ENCODE measurements at regions not wholly inside any gene's neighbourhood (a gene's known extent, or its start where the extent isn't known, plus 50 kb on each side); places are given as distances from the start of the nearest gene placed in this dataset.
"Not testable (repeated sequence)": the region's sequence is repeated elsewhere in the genome, so short reads cannot be mapped to it uniquely, and the experiment has no call there.

- FAIRE-seq (no peak), DNase-seq (ENCODE audit: insufficient read length) (no peak)
- no peak for TF ChIP-seq POLR2A (IDR thresholded peaks at IDR 0.05; ENCODE audit: low read depth, low read length)
- no peak for TF ChIP-seq POLR2AphosphoS5 (IDR thresholded peaks at IDR 0.05; ENCODE audit: low read depth, low read length)
Measured at GRCh38 chr15:35244227-35244626, 159.1 kb upstream of the NANOGP8 start.

DNA sequence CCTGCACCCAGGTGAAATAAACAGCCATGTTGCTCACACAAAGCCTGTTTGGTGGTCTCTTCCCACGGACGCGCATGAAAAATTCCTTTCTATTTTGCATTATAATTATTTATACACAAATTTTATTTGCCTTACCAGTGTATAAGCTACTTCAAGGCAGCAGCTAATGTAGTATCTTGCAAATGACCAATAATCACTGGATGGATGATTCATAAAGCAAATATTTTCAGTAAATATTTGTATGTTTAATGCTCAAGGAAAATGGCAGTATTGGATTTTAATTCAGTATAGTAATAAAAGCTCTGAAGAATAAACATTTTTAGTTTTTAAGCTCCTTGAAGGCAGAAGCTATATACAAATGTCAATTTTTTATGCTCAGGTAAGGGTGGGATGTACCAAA is 158.7 kb upstream of the NANOGP8 start:
- FAIRE-seq (no peak), DNase-seq (ENCODE audit: insufficient read length) (no peak)
- no peak for TF ChIP-seq POLR2A (IDR thresholded peaks at IDR 0.05; ENCODE audit: low read depth, low read length)
- TF ChIP-seq TAF1 (IDR thresholded peaks at IDR 0.05; ENCODE audit: borderline replicate concordance, low read depth, low read length), result no peak
- TF ChIP-seq POLR2AphosphoS5 (IDR thresholded peaks at IDR 0.05; ENCODE audit: low read depth, low read length), result no peak

- not testable (repeated sequence) for DNase-seq (ENCODE audit: insufficient read length); FAIRE-seq
Measured at GRCh38 chr15:35239693-35240092, 154.6 kb upstream of the NANOGP8 start.

GRCh38 chr15:35238448-35238847 is 153.4 kb upstream of the NANOGP8 start:
- not testable (repeated sequence) for FAIRE-seq; DNase-seq (ENCODE audit: insufficient read length)

DNA sequence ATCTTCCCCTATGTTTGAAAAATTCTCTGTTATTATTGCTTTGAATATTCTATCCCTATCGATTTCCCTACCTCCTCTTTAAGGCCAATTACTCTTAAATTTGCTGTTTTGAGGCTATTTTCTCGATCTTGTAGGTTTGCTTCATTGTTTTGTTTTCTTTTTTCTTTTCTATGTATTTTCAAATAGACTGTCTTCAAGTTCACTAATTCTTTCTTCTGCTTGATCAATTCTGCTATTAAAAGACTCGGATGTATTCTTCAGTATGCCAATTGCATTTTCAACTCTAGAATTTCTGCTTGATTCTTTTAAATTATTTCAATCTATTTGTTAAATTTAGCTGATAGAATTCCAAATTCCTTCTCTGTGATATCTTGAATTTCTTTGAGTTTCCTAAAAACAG is 144.0 kb upstream of the NANOGP8 start:
- no peak for DNase-seq (ENCODE audit: insufficient read length)
- no peak for FAIRE-seq
- TF ChIP-seq POLR2AphosphoS5 (IDR thresholded peaks at IDR 0.05; ENCODE audit: low read depth, low read length) (no peak), TAF1 (IDR thresholded peaks at IDR 0.05; ENCODE audit: borderline replicate concordance, low read depth, low read length) (no peak), POLR2A (IDR thresholded peaks at IDR 0.05; ENCODE audit: low read depth, low read length) (no peak)

DNA sequence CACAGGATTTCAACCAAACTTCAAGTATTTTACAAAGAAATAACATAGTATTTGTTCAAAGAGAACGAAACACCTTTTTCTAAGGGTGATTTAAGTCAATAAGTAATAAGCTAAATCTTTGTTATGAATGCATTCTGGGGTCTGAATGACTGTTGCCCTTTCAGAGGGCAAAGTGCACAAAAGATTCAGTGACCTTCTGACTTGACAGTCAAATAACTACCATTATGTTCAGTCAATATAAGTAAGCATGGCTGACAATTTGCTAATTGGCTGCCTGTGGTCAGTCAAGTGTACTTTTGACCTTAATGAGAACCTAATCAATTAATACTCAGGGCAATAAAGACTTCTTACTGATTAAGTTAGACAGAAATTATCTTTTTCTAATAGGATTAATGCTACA is 133.1 kb upstream of the NANOGP8 start:
- DNase-seq (ENCODE audit: insufficient read length), result no peak
- TF ChIP-seq POLR2AphosphoS5 (IDR thresholded peaks at IDR 0.05; ENCODE audit: low read depth, low read length) (no peak), TAF1 (IDR thresholded peaks at IDR 0.05; ENCODE audit: borderline replicate concordance, low read depth, low read length) (no peak), POLR2A (IDR thresholded peaks at IDR 0.05; ENCODE audit: low read depth, low read length) (no peak)
- FAIRE-seq, result peak; percentile 5

- TF ChIP-seq POLR2AphosphoS5 (IDR thresholded peaks at IDR 0.05; ENCODE audit: low read depth, low read length) (no peak), POLR2A (IDR thresholded peaks at IDR 0.05; ENCODE audit: low read depth, low read length) (no peak), TAF1 (IDR thresholded peaks at IDR 0.05; ENCODE audit: borderline replicate concordance, low read depth, low read length) (no peak)
- no peak for DNase-seq (ENCODE audit: insufficient read length)
- no peak for FAIRE-seq
Measured at GRCh38 chr15:35215093-35215492, 130.0 kb upstream of the NANOGP8 start.

DNA sequence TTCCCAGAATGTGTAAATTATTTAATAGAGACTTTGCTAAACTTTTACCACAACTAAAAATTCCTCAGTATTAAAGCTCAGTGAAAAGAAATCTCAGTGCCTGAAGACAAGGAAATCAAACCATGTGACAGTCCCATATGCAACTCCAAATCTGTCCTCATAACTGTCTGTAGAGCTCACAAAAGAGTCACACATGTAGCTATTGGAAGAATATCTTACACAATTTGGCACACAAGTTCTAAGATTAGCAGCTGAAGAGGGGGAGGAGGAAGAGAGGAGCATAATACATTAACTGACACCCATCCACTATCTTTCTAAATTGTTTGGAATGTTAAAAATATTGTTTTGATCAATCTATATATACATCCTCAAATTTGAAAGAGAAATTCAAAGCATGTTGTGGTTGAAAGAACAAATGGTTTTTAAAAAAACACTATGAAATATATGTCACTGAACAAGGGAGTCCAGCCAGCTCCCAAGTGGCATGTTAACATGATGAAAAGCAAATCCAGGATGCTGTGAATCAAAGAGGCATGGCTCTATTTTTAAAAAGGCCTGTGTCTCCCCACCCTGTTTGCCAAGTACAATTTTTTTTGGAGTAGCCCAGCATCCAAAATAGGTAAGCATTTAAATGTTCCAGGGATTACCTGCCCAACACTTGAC is 126.3 kb upstream of the NANOGP8 start:
- DNase-seq (ENCODE audit: insufficient read length), result no peak
- TF ChIP-seq POLR2A (IDR thresholded peaks at IDR 0.05; ENCODE audit: low read depth, low read length) (no peak), TAF1 (IDR thresholded peaks at IDR 0.05; ENCODE audit: borderline replicate concordance, low read depth, low read length) (no peak), POLR2AphosphoS5 (IDR thresholded peaks at IDR 0.05; ENCODE audit: low read depth, low read length) (no peak)
- FAIRE-seq, result no peak

- FAIRE-seq (no peak), DNase-seq (ENCODE audit: insufficient read length) (no peak)
- TF ChIP-seq POLR2AphosphoS5 (IDR thresholded peaks at IDR 0.05; ENCODE audit: low read depth, low read length), result no peak
- TF ChIP-seq TAF1 (IDR thresholded peaks at IDR 0.05; ENCODE audit: borderline replicate concordance, low read depth, low read length), result no peak
- no peak for TF ChIP-seq POLR2A (IDR thresholded peaks at IDR 0.05; ENCODE audit: low read depth, low read length)
Measured at GRCh38 chr15:35210370-35210769, 125.3 kb upstream of the NANOGP8 start.

DNA sequence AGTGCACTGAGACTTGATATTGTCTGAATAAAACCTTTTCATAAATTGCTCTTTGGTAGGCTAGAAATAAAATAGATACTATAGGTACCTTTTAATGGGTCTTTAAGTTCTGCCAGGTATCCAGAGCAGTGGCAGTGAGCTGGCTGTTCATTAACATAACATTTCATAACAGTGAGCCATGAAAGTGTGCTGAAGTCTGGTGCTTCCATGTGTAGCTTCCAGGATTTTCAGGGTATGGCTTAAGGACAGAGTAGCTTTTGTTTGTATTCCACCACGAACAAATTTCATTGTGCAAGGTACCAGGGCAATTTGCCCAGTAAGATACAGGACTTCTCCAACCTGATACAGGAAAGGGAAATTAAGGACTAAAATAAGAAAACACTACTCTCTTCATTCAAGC is 124.7 kb upstream of the NANOGP8 start:
- TF ChIP-seq POLR2AphosphoS5 (IDR thresholded peaks at IDR 0.05; ENCODE audit: low read depth, low read length) (no peak), POLR2A (IDR thresholded peaks at IDR 0.05; ENCODE audit: low read depth, low read length) (no peak), TAF1 (IDR thresholded peaks at IDR 0.05; ENCODE audit: borderline replicate concordance, low read depth, low read length) (no peak)
- no peak for FAIRE-seq

GRCh38 chr15:35208353-35208752 is 123.3 kb upstream of the NANOGP8 start:
- TF ChIP-seq TAF1 (IDR thresholded peaks at IDR 0.05; ENCODE audit: borderline replicate concordance, low read depth, low read length) (no peak), POLR2AphosphoS5 (IDR thresholded peaks at IDR 0.05; ENCODE audit: low read depth, low read length) (no peak), POLR2A (IDR thresholded peaks at IDR 0.05; ENCODE audit: low read depth, low read length) (no peak)
- FAIRE-seq, result no peak
- DNase-seq (ENCODE audit: insufficient read length), result no peak

More for the DNA sequence above, 124.7 kb upstream of the NANOGP8 start:
- DNase-seq (ENCODE audit: insufficient read length), result no peak

DNA sequence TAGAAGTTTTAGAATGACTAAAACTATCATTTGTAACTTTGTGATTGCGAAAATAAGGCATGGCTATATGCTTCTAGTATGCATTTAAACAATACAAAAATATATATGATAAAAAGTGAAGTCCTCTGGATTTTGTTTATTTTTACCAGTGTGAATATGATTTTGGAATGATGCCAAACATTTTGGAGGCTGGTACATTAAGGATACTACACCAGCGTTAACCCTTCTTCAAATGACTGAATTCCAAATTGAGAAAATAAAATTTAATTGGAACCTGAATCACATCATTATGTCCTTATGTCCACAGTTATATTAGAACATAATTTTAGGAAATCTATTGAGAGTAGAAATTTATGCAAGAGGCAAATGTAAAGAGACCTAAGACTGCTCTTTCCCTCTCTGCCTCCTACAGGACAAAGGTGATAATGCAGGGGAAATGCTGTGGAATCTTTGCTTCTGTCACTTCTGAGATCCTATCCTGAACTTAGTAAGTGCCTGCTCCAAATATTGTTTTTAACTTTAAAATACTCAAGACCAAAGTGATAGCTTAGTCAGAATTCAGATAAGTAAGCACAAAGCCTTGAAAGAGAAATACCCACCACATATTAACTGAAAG is 121.1 kb upstream of the NANOGP8 start:
- TF ChIP-seq POLR2AphosphoS5 (IDR thresholded peaks at IDR 0.05; ENCODE audit: low read depth, low read length), result no peak
- TF ChIP-seq TAF1 (IDR thresholded peaks at IDR 0.05; ENCODE audit: borderline replicate concordance, low read depth, low read length), result no peak
- TF ChIP-seq POLR2A (IDR thresholded peaks at IDR 0.05; ENCODE audit: low read depth, low read length), result no peak
- FAIRE-seq, result no peak
- no peak for DNase-seq (ENCODE audit: insufficient read length)

- FAIRE-seq (no peak), DNase-seq (ENCODE audit: insufficient read length) (no peak)
- TF ChIP-seq POLR2A (IDR thresholded peaks at IDR 0.05; ENCODE audit: low read depth, low read length), result no peak
- no peak for TF ChIP-seq TAF1 (IDR thresholded peaks at IDR 0.05; ENCODE audit: borderline replicate concordance, low read depth, low read length)
- TF ChIP-seq POLR2AphosphoS5 (IDR thresholded peaks at IDR 0.05; ENCODE audit: low read depth, low read length), result no peak
Measured at GRCh38 chr15:35198197-35198596, 113.1 kb upstream of the NANOGP8 start.

Measured in GM12892 (cell line).